ENCODE measurements at regions not wholly inside any gene's neighbourhood (a gene's known extent, or its start where the extent isn't known, plus 50 kb on each side); places are given as distances from the start of the nearest gene placed in this dataset.

DNA sequence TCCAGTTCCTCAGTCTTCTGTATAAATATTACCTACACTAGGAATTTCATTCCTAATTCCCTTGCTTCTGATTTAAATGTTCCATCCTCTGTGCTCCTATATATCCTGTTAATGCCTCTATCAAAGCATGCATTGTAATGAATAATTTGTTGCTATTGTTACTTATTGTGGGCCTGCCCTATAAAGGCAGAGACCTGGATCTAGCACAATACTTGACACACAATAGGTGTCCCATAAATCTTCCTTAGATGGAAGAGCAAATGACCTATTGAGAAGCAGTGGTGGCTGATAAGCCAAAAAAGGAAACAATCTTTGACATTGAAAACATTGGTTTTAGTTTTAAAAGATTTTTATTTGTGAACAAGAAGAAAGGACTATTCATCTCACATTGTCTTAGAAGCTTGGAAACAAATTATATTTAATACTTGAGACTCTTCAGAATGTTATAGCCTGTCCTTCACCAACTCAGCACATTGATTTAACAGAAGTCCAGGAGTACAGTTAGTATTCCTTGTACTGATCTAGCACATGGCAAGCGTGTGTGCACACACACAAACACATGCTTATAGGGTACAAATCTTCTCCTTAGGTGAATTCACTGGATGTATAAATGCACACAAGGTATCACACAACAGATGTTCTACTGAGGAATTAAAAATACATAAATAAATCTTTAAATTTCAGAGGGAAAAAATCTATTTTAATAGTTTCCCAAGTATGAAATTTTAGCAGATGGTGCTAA, 135.9 kb downstream of the DUSP6 start:
- TF ChIP-seq, protein P1, sequence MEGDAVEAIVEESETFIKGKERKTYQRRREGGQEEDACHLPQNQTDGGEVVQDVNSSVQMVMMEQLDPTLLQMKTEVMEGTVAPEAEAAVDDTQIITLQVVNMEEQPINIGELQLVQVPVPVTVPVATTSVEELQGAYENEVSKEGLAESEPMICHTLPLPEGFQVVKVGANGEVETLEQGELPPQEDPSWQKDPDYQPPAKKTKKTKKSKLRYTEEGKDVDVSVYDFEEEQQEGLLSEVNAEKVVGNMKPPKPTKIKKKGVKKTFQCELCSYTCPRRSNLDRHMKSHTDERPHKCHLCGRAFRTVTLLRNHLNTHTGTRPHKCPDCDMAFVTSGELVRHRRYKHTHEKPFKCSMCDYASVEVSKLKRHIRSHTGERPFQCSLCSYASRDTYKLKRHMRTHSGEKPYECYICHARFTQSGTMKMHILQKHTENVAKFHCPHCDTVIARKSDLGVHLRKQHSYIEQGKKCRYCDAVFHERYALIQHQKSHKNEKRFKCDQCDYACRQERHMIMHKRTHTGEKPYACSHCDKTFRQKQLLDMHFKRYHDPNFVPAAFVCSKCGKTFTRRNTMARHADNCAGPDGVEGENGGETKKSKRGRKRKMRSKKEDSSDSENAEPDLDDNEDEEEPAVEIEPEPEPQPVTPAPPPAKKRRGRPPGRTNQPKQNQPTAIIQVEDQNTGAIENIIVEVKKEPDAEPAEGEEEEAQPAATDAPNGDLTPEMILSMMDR (IDR thresholded peaks at IDR 0.05) = no peak
- TF ChIP-seq POLR2A (IDR thresholded peaks at IDR 0.05) = no peak
